ENCODE measurements at regions not wholly inside any gene's neighbourhood (a gene's known extent, or its start where the extent isn't known, plus 50 kb on each side); places are given as distances from the start of the nearest gene placed in this dataset.

DNA sequence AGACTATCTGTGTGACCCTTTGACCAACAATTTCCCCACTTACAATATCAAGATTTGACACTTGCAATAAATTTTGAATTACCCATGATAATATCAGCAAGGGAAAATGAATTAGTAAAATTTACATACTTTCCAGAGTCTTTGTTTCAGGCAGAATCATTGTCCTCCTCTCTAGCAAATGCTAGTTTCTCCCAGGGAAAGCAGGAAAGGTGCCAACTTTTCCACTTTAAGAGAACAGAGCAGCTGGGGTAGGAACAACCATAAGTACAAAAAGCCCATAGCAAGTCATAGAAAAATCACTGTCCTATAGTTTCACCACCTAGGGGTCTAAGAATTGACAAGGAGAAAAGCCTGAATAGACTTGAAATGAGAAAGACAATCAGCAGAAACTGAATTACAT is 67.1 kb upstream of the GUCA2B start:
- Histone ChIP-seq H3K27me3 (replicated peaks in 1 of 2; ENCODE audit: control insufficient read depth in 2 of 2, insufficient read depth in 2 of 2, low read length in 1 of 2) (no peaks in the 10 kb centered on the region), H3K9me3 (replicated peaks; ENCODE audit: control insufficient read depth, insufficient read depth, low read length) (no peaks in the 10 kb centered on the region; the same call in 1 of the 3 replicates), H3K27ac (ENCODE audit: control insufficient read depth, insufficient read depth) (no peak overlapping the region), H3K9ac (ENCODE audit: control insufficient read depth, insufficient read depth, low read length) (no peak overlapping the region), H3K4me3 (no peak overlapping the region), H3K4me1 (ENCODE audit: control insufficient read depth, insufficient read depth, low read length) (no peaks in the 10 kb centered on the region), H4K20me1 (ENCODE audit: control insufficient read depth, insufficient read depth) (no peaks in the 10 kb centered on the region), H3K4me2 (ENCODE audit: control insufficient read depth, insufficient read depth) (no peak overlapping the region), H3K79me2 (ENCODE audit: control insufficient read depth, insufficient read depth, low read length) (no peaks in the 10 kb centered on the region), H3K36me3 (ENCODE audit: control insufficient read depth in 2 of 2, insufficient read depth in 2 of 2, low read length in 1 of 2) (no peaks in the 10 kb centered on the region), H2AFZ (ENCODE audit: control insufficient read depth, low read depth, low read length) (no peak overlapping the region)
- no peak for FAIRE-seq
- intact Hi-C loops (cut with micrococcal nuclease; ENCODE audit: unreplicated experiment) (no loop called here), in situ Hi-C loops (cut with MboI) (no loop called here)
- no peak for TF ChIP-seq EP300 (IDR thresholded peaks at IDR 0.05; ENCODE audit: borderline replicate concordance in 1 of 2, control insufficient read depth in 1 of 2, low read depth in 2 of 2, low read length in 2 of 2)
- no peak for TF ChIP-seq HDAC2 (IDR thresholded peaks at IDR 0.05)
- no peak for TF ChIP-seq GATAD2B (conservative IDR thresholded peaks at IDR 0.05; ENCODE audit: low read depth)
- no peak for TF ChIP-seq FOXM1 (IDR thresholded peaks at IDR 0.05; ENCODE audit: low read depth, low read length)
- no peak for TF ChIP-seq BCL11A (IDR thresholded peaks at IDR 0.05; ENCODE audit: low read depth, low read length)
- no peak for TF ChIP-seq CBX5 (IDR thresholded peaks at IDR 0.05; ENCODE audit: low read depth)
- TF ChIP-seq EGR1 (IDR thresholded peaks at IDR 0.05; ENCODE audit: borderline replicate concordance in 1 of 2, low read depth in 2 of 2, low read length in 2 of 2), result no peak
- no peak for TF ChIP-seq MYB (IDR thresholded peaks at IDR 0.05; ENCODE audit: borderline replicate concordance, low read depth, low read length)
- TF ChIP-seq RAD51 (IDR thresholded peaks at IDR 0.05), result no peak
- no peak for TF ChIP-seq E2F8 (IDR thresholded peaks at IDR 0.05; ENCODE audit: low read depth, partially characterized antibody)
- TF ChIP-seq YBX1 (IDR thresholded peaks at IDR 0.05), result no peak
- BruUV-seq (replicated peaks), result no TSS peak
- no peak for ATAC-seq
- ChIA-PET POLR2A (no interaction called here), RAD21 (ENCODE audit: unreplicated experiment) (no interaction called here), SMC1A (ENCODE audit: uncharacterized antibody, unreplicated experiment) (no interaction called here), CTCF (no interaction called here)
- DNase-seq (ENCODE audit: low read depth, low spot score), result no peak

Data from GM12878 (cell line).